Kidney (tissue), 13 donors: ENCODE measurements at regions not wholly inside any gene's neighbourhood (a gene's known extent, or its start where the extent isn't known, plus 50 kb on each side); places are given as distances from the start of the nearest gene placed in this dataset.

ENCODE experiments used
- DNase-seq, 5 donors: peaks; one replicate each; pipeline ENCODE4 v3.0.0-alpha.2; 2013 to 2020
- FAIRE-seq: peaks from 2 replicates; lab custom pipeline; 2012; peaks lifted over from hg19 to GRCh38; lab: Jason Lieb, UNC
- H3K27ac ChIP-seq, 2 donors: one replicate each; pipeline ENCODE4 v1.7.0; 2013; ENCODE audit warnings: low read depth in 2 of 2, low read length in 2 of 2, inconsistent platforms in 1 of 2
- H3K27me3 ChIP-seq: one replicate; pipeline ENCODE4 v1.7.1; 2013; ENCODE audit warnings: low read length, inconsistent platforms; ENCODE audit not compliant: control insufficient read depth, insufficient read depth
- H3K36me3 ChIP-seq, 3 donors: one replicate each; pipeline versions ENCODE4 v1.7.0 to v1.7.1; 2013; ENCODE audit warnings: low read length in 3 of 3, control low read depth in 1 of 3, inconsistent platforms in 1 of 3; ENCODE audit not compliant: insufficient read depth in 3 of 3, control insufficient read depth in 2 of 3
- H3K4me1 ChIP-seq, 3 donors: one replicate each; pipeline versions ENCODE4 v1.7.0 to v1.7.1; 2013; ENCODE audit warnings: low read length in 3 of 3, inconsistent platforms in 1 of 3, low read depth in 1 of 3; ENCODE audit not compliant: control insufficient read depth in 2 of 3, insufficient read depth in 2 of 3
- H3K4me3 ChIP-seq, 3 donors: one replicate each; pipeline versions ENCODE4 v1.7.0 to v1.8.1; 2013; ENCODE audit warnings: low read length in 3 of 3, control low read depth in 1 of 3, inconsistent platforms in 1 of 3
- H3K9ac ChIP-seq, 3 donors: one replicate each; pipeline versions ENCODE4 v1.7.0 to v1.7.1; 2013; ENCODE audit warnings: low read length in 3 of 3, control low read depth in 1 of 3, inconsistent platforms in 1 of 3
- H3K9me3 ChIP-seq, 3 donors: one replicate each; pipeline versions ENCODE4 v1.7.0 to v1.7.1; 2013; ENCODE audit warnings: low read length in 3 of 3, control low read depth in 1 of 3, inconsistent platforms in 1 of 3; ENCODE audit not compliant: control insufficient read depth in 2 of 3, insufficient read depth in 1 of 3
- intact Hi-C: fragments of 100-400 bp; cut with DNase I; formaldehyde crosslinking; loops from one replicate; pipeline ENCODE4 v1.11.1; 2022
- TF ChIP-seq, protein P1 (sequence below): IDR thresholded peaks from 3 replicates; pipeline ENCODE4 v1.5.1; 2012; ENCODE audit warnings: mild to moderate bottlenecking, moderate library complexity, borderline replicate concordance; ENCODE audit not compliant: insufficient read depth; ENCODE audit errors: extremely low read depth
- donor health status: control.
- donor health status: control.
- donor health status: control.
- donor health status: control.
- donor health status: control.
- donor health status: DM: yes; HTN: yes; CAD: no.
- donor health status: Normal renal cell carcinoma (clear cell type).

DNA sequence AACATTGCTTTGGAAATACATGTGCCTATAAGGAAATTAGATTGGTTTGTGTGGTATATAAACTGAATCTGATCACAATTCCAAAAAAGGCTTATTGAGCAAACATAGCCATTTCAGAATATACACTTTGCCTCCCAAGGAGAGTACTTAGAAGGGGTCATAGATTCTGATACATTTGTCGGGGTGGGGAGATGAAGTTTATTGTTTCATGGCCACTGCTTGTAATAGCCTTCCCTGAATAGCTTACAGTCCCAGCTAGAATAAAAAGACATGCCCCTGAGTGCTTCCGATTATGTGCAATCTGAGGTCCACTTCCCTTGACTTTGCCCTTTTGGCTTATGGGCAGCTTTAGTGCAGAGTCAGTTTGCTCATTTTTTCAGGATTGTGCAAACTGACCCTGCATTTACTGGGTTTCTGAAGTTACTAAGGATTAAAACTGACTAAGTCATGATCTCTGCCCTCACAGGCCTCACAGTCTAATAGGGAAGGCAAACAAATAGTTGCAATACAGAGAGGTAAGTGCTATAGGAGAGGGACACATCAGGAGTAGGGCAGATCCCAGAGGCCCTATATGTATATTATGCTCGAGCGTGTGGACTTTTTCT is 184.2 kb downstream of the BLID start:
- Histone ChIP-seq H3K9me3 (no peaks in the 10 kb centered on the region), H3K4me3 (no peak overlapping the region), H3K27me3 (no peaks in the 10 kb centered on the region), H3K27ac (no peak overlapping the region), H3K36me3 (no peaks in the 10 kb centered on the region), H3K9ac (no peak overlapping the region), H3K4me1 (peaks cover 0 to 6% (median 4%) of the 10 kb centered on the region in 3 donors)
- DNase-seq (no peak), FAIRE-seq (no peak)
- TF ChIP-seq, protein P1, sequence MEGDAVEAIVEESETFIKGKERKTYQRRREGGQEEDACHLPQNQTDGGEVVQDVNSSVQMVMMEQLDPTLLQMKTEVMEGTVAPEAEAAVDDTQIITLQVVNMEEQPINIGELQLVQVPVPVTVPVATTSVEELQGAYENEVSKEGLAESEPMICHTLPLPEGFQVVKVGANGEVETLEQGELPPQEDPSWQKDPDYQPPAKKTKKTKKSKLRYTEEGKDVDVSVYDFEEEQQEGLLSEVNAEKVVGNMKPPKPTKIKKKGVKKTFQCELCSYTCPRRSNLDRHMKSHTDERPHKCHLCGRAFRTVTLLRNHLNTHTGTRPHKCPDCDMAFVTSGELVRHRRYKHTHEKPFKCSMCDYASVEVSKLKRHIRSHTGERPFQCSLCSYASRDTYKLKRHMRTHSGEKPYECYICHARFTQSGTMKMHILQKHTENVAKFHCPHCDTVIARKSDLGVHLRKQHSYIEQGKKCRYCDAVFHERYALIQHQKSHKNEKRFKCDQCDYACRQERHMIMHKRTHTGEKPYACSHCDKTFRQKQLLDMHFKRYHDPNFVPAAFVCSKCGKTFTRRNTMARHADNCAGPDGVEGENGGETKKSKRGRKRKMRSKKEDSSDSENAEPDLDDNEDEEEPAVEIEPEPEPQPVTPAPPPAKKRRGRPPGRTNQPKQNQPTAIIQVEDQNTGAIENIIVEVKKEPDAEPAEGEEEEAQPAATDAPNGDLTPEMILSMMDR: no peak
- intact Hi-C loops: no loop called here

DNA sequence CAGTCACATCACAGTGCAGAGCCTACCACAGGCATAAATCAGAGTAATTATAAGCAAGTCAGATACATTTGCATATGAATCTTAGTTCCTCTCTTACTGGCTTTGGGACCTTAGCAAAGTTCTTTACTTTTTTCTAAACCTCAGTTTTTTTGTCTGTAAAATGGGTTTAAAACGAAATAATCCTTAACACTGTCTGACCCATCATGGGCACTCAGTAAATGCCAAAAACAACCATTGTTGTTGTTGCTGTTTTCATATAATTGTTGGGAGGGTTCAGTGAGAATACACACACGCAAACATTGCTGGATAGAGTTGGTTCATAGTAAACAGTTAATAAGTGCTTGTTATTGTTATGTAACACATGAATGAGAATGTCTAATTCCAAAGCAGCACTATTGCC is 184.9 kb downstream of the BLID start:
- H3K9me3 ChIP-seq: no peaks in the 10 kb centered on the region
- intact Hi-C loops: no loop called here
- H3K4me1 ChIP-seq: peaks cover 0 to 6% (median 4%) of the 10 kb centered on the region in 3 donors
- H3K27me3 ChIP-seq: no peaks in the 10 kb centered on the region
- no peak overlapping the region for H3K4me3 ChIP-seq
- no peak overlapping the region for H3K27ac ChIP-seq
- DNase-seq (no peak), FAIRE-seq (no peak)
- TF ChIP-seq, protein P1: no peak
- H3K9ac ChIP-seq: no peak overlapping the region
- no peaks in the 10 kb centered on the region for H3K36me3 ChIP-seq

DNA sequence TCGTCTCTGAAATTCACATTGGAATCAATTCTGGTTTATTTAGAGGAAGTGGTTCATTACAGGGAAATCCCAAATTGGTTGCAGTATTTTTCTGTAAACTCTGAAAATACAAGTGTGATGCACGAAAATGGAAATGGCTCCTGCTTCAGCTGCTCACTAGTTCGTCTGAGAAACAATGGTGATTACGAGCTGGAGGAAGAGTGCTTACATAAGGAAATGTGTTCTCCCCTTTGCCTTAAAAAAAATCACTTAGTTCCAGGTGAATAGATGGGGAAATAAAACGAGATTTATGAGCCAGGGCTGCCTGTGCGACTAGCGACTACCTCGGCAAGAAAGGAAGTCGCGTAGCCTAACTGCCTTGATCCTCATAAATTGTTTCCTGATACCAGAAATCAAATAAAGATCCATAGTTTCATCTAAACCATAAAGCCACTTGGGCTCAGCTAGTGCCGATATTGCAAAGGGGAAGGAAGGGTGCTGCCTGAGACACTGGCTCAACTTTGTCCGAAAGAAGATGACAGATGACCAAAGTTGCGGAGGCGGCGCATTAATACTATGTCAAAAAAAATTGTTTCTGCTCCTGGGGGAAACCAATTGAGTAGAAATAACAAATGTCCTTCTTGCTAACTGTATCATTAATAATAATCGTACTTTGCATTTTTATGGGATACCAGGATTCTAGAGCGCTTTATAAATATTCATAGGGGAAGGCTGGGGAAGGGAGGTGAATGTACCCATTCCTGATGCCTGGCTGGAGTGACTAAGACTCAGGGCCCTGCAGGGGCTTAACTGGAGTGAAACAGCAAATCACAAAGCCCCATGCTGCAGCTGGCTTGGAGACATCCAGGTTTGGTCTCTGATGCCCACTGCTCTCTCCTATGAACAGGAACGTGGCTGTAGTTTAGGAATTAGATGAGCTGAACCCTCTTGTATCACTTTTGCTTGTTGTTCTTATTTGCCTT is 185.7 kb downstream of the BLID start:
- H3K27ac ChIP-seq: peak overlapping the region in 1 of 2 donors; percentile 9
- H3K27me3 ChIP-seq: no peaks in the 10 kb centered on the region
- no peak for FAIRE-seq
- peak overlapping the region; percentile 45 to 56 (median 53) for H3K4me3 ChIP-seq
- DNase-seq: peak in 4 of 5 donors; percentile 61 to 95 (median 85)
- H3K9me3 ChIP-seq: no peaks in the 10 kb centered on the region
- intact Hi-C loops: no loop called here
- peak overlapping the region in 1 of 3 donors; percentile 35 for H3K9ac ChIP-seq
- TF ChIP-seq, protein P1: no peak
- peaks cover 0 to 6% (median 4%) of the 10 kb centered on the region in 3 donors for H3K4me1 ChIP-seq
- no peaks in the 10 kb centered on the region for H3K36me3 ChIP-seq
